Renal pelvis (tissue), 1 donor: ENCODE measurements at regions not wholly inside any gene's neighbourhood (a gene's known extent, or its start where the extent isn't known, plus 50 kb on each side); places are given as distances from the start of the nearest gene placed in this dataset.

Experiments
- DNase-seq: peaks from one replicate; pipeline ENCODE4 v3.0.0-alpha.2; 2013

GRCh38 chr9:105860516-105860915 lies 166.2 kb downstream of the TMEM38B start:
- DNase-seq = no peak

- no peak for DNase-seq
Measured at GRCh38 chr9:105861972-105862371, 167.6 kb downstream of the TMEM38B start.

- no peak for DNase-seq
Measured at GRCh38 chr9:105864248-105864898, 170.0 kb downstream of the TMEM38B start.

- DNase-seq = peak; percentile 36
Measured at GRCh38 chr9:105865285-105865684, 170.9 kb downstream of the TMEM38B start.

- DNase-seq = no peak
Measured at GRCh38 chr9:105871540-105871939, 177.2 kb downstream of the TMEM38B start.

- no peak for DNase-seq
Measured at GRCh38 chr9:105873801-105874200, 179.5 kb downstream of the TMEM38B start.

GRCh38 chr9:105877721-105878120 lies 183.4 kb downstream of the TMEM38B start:
- DNase-seq = no peak

- no peak for DNase-seq
Measured at GRCh38 chr9:105879181-105879580, 184.8 kb downstream of the TMEM38B start.

- no peak for DNase-seq
Measured at GRCh38 chr9:105880517-105880916, 186.2 kb downstream of the TMEM38B start.

GRCh38 chr9:105881021-105881420 lies 186.7 kb downstream of the TMEM38B start:
- DNase-seq = no peak

- peak; percentile 43 for DNase-seq
Measured at GRCh38 chr9:105881654-105882349, 187.5 kb downstream of the TMEM38B start.

GRCh38 chr9:105883847-105884246 lies 189.5 kb downstream of the TMEM38B start:
- DNase-seq = no peak

GRCh38 chr9:105884416-105884815 lies 190.1 kb downstream of the TMEM38B start:
- DNase-seq = no peak

GRCh38 chr9:105886136-105886535 lies 191.8 kb downstream of the TMEM38B start:
- no peak for DNase-seq

- no peak for DNase-seq
Measured at GRCh38 chr9:105887679-105888078, 193.3 kb downstream of the TMEM38B start.

- no peak for DNase-seq
Measured at GRCh38 chr9:105890046-105890822, 195.9 kb downstream of the TMEM38B start.

- DNase-seq = no peak
Measured at GRCh38 chr9:105900123-105900522, 205.8 kb downstream of the TMEM38B start.

- DNase-seq = peak; percentile 65
Measured at GRCh38 chr9:105901514-105902109, 207.3 kb downstream of the TMEM38B start.

GRCh38 chr9:105908069-105908468 lies 213.7 kb downstream of the TMEM38B start:
- no peak for DNase-seq

GRCh38 chr9:105911104-105911911 lies 217.0 kb downstream of the TMEM38B start:
- peak; percentile 35 for DNase-seq

GRCh38 chr9:105912157-105912862 lies 218.0 kb downstream of the TMEM38B start:
- no peak for DNase-seq
